Naive thymus-derived CD4-positive, alpha-beta T cell (primary cell): ENCODE measurements at regions not wholly inside any gene's neighbourhood (a gene's known extent, or its start where the extent isn't known, plus 50 kb on each side); places are given as distances from the start of the nearest gene placed in this dataset.

ENCODE experiments used
- ATAC-seq: fragments of 150-1000 bp; cut with Tn5 transposase; 2 replicates; pipeline ENCODE4 v1.10.0; 2021; ENCODE audit warnings: mild to moderate bottlenecking, moderate library complexity
- CTCF ChIA-PET: fragments of 350-600 bp; sonication (Branson Sonifier 250); formaldehyde crosslinking; loops from one replicate; lab custom pipeline; 2021; ENCODE audit warnings: antibody characterized with exemption; lab: Charles Lee
- POLR2A ChIA-PET: fragments of 350-600 bp; sonication (Branson Sonifier 250); formaldehyde crosslinking; loops from one replicate; lab custom pipeline; 2021; ENCODE audit warnings: antibody characterized with exemption, inconsistent platforms; lab: Charles Lee
- DNase-seq, 9 donors: peaks; one replicate each; pipeline versions ENCODE4 v3.0.0 to v3.0.0-alpha.2; 2020 to 2022; ENCODE audit warnings: mixed read lengths in 1 of 9
- H3K27ac ChIP-seq: one replicate; pipeline ENCODE4 v1.7.0; 2013; ENCODE audit warnings: mild to moderate bottlenecking, low read depth, low read length, moderate library complexity
- H3K27me3 ChIP-seq, 2 donors: one replicate each; pipeline ENCODE4 v1.7.0; 2013; ENCODE audit warnings: low read length in 2 of 2, mild to moderate bottlenecking in 2 of 2, moderate library complexity in 2 of 2; ENCODE audit not compliant: control insufficient read depth in 2 of 2, insufficient read depth in 2 of 2
- H3K36me3 ChIP-seq, 3 experiments: 1 replicate in 2 of 3; 2 replicates in 1 of 3; pipeline ENCODE4 v1.7.0; 2013; ENCODE audit warnings: low read length in 3 of 3, mild to moderate bottlenecking in 3 of 3, moderate library complexity in 1 of 3; ENCODE audit not compliant: insufficient read depth in 3 of 3, control insufficient read depth in 2 of 3
- H3K4me1 ChIP-seq, 2 donors: one replicate each; pipeline ENCODE4 v1.7.0; 2013; ENCODE audit warnings: low read length in 2 of 2, mild to moderate bottlenecking in 2 of 2, moderate library complexity in 1 of 2; ENCODE audit not compliant: control insufficient read depth in 2 of 2, insufficient read depth in 2 of 2
- H3K4me3 ChIP-seq: 2 replicates; pipeline ENCODE4 v1.7.0; 2013; ENCODE audit warnings: mild to moderate bottlenecking, low read length
- H3K9me3 ChIP-seq, 3 experiments: 1 replicate in 2 of 3; 2 replicates in 1 of 3; pipeline ENCODE4 v1.7.0; 2013; ENCODE audit warnings: low read length in 3 of 3; ENCODE audit not compliant: control insufficient read depth in 2 of 3
- H3K27ac Mint-ChIP-seq, 9 donors: one replicate each; pipeline ENCODE4 v1.8.0; 2020 to 2022; ENCODE audit warnings: mixed read lengths in 9 of 9, mild to moderate bottlenecking in 8 of 9, moderate library complexity in 5 of 9, inconsistent platforms in 2 of 9
- H3K27me3 Mint-ChIP-seq, 5 donors: one replicate each; pipeline ENCODE4 v1.8.0; 2021 to 2022; ENCODE audit warnings: mixed read lengths in 5 of 5, mild to moderate bottlenecking in 1 of 5
- H3K36me3 Mint-ChIP-seq, 5 donors: one replicate each; pipeline ENCODE4 v1.8.0; 2020 to 2022; ENCODE audit warnings: mixed read lengths in 5 of 5, mild to moderate bottlenecking in 3 of 5, inconsistent platforms in 1 of 5
- H3K4me1 Mint-ChIP-seq, 7 donors: one replicate each; pipeline ENCODE4 v1.8.0; 2020 to 2022; ENCODE audit warnings: mixed read lengths in 7 of 7, mild to moderate bottlenecking in 3 of 7, inconsistent platforms in 1 of 7
- H3K4me3 Mint-ChIP-seq, 10 donors: one replicate each; pipeline ENCODE4 v1.8.0; 2020 to 2022; ENCODE audit warnings: mild to moderate bottlenecking in 10 of 10, mixed read lengths in 10 of 10, moderate library complexity in 6 of 10, inconsistent platforms in 2 of 10
- H3K9me3 Mint-ChIP-seq, 11 donors: one replicate each; pipeline ENCODE4 v1.8.0; 2020 to 2022; ENCODE audit warnings: mixed read lengths in 11 of 11, mild to moderate bottlenecking in 4 of 11, inconsistent platforms in 1 of 11, moderate library complexity in 1 of 11
- intact Hi-C, 2 donors: fragments of 100-400 bp; cut with micrococcal nuclease; formaldehyde crosslinking; loops; one replicate each; pipeline ENCODE4 v1.15.1; 2023

- Mint-ChIP-seq H3K36me3 (peaks cover 0 to 3% (median 0%) of the 10 kb centered on the region in 5 donors), H3K27ac (peak overlapping the region; percentile 80 to 96 (median 92)), H3K9me3 (peaks cover 0 to 8% (median 0%) of the 10 kb centered on the region in 11 donors), H3K27me3 (peaks cover 0 to 6% (median 0%) of the 10 kb centered on the region in 5 donors), H3K4me3 (peak overlapping the region; percentile 82 to 94 (median 87)), H3K4me1 (peaks cover 29 to 47% (median 43%) of the 10 kb centered on the region in 7 donors)
- Histone ChIP-seq H3K4me3 (peak overlapping the region; percentile 76), H3K36me3 (no peaks in the 10 kb centered on the region), H3K27me3 (no peaks in the 10 kb centered on the region), H3K4me1 (peaks cover 12% of the 10 kb centered on the region in 2 donors), H3K9me3 (no peaks in the 10 kb centered on the region), H3K27ac (peak overlapping the region; percentile 54)
- peak; percentile 86 for ATAC-seq
- intact Hi-C loops: loop anchor here (1.0 to 5.0 kb wide), 12 partner anchors 10 to 736 kb away; a partner anchor contains a TSS
- ChIA-PET CTCF (interaction anchor here (0.5 to 4.3 kb wide), 8 partner anchors 10 to 1708 kb away, joined by 3 to 19 read pairs (median 4); a partner anchor contains a TSS), POLR2A (interaction anchor here (0.8 to 23.3 kb wide), 11 partner anchors 12 to 1114 kb away, joined by 3 to 795 read pairs (median 8); a partner anchor contains a TSS)
- peak in 8 of 9 donors; percentile 77 to 92 (median 87) for DNase-seq
Observed at GRCh38 chr6:27157459-27158315, 89.8 kb upstream of the PRSS16 start.

GRCh38 chr6:27158316-27158643 lies 89.2 kb upstream of the PRSS16 start:
- peak overlapping the region; percentile 76 for H3K4me3 ChIP-seq

GRCh38 chr6:27159725-27160124 lies 87.8 kb upstream of the PRSS16 start:
- Histone ChIP-seq H3K27me3 (no peaks in the 10 kb centered on the region), H3K9me3 (no peaks in the 10 kb centered on the region), H3K4me1 (peaks cover 8 to 12% of the 10 kb centered on the region in 2 donors), H3K36me3 (no peaks in the 10 kb centered on the region), H3K27ac (no peak overlapping the region), H3K4me3 (no peak overlapping the region)
- H3K27me3 Mint-ChIP-seq: peaks cover 0 to 14% (median 0%) of the 10 kb centered on the region in 5 donors
- H3K4me3 Mint-ChIP-seq: no peak overlapping the region
- H3K4me1 Mint-ChIP-seq: peaks cover 24 to 39% (median 34%) of the 10 kb centered on the region in 7 donors
- CTCF ChIA-PET: interaction anchor here (0.7 to 4.1 kb wide), 11 partner anchors 10 to 733 kb away, joined by 3 to 26 read pairs (median 3); a partner anchor contains a TSS
- peak overlapping the region in 2 of 9 donors; percentile 23 to 26 for H3K27ac Mint-ChIP-seq
- ATAC-seq (no peak), DNase-seq (no peak)
- intact Hi-C loops: loop anchor here in 1 of 2 donors (5.0 to 10.0 kb wide), 3 partner anchors 343 to 552 kb away; no protein-coding TSS in a partner anchor
- H3K9me3 Mint-ChIP-seq: peaks cover 0 to 8% (median 0%) of the 10 kb centered on the region in 11 donors
- POLR2A ChIA-PET: interaction anchor here (0.6 to 23.3 kb wide), 16 partner anchors 9 to 1779 kb away, joined by 3 to 795 read pairs (median 4); a partner anchor contains a TSS
- H3K36me3 Mint-ChIP-seq: peaks cover 0 to 3% (median 0%) of the 10 kb centered on the region in 5 donors

More at GRCh38 chr6:27158316-27158643, 89.2 kb upstream of the PRSS16 start:
- H3K9me3 Mint-ChIP-seq: peaks cover 0 to 8% (median 0%) of the 10 kb centered on the region in 11 donors
- H3K4me1 ChIP-seq: peaks cover 12% of the 10 kb centered on the region in 2 donors
- ChIA-PET CTCF (interaction anchor here (0.5 to 4.1 kb wide), 6 partner anchors 11 to 672 kb away, joined by 3 to 26 read pairs (median 4); a partner anchor contains a TSS), POLR2A (interaction anchor here (4.2 to 23.3 kb wide), 2 partner anchors 28 to 736 kb away, joined by 23 to 795 read pairs; a partner anchor contains a TSS)
- peak overlapping the region; percentile 82 to 94 (median 87) for H3K4me3 Mint-ChIP-seq
- no peaks in the 10 kb centered on the region for H3K27me3 ChIP-seq
- H3K27me3 Mint-ChIP-seq: peaks cover 0 to 6% (median 0%) of the 10 kb centered on the region in 5 donors
- no peak overlapping the region for H3K27ac ChIP-seq
- H3K36me3 ChIP-seq: no peaks in the 10 kb centered on the region
- peaks cover 29 to 47% (median 43%) of the 10 kb centered on the region in 7 donors for H3K4me1 Mint-ChIP-seq
- H3K27ac Mint-ChIP-seq: peak overlapping the region; percentile 80 to 96 (median 92)
- H3K9me3 ChIP-seq: no peaks in the 10 kb centered on the region
- peaks cover 0 to 3% (median 0%) of the 10 kb centered on the region in 5 donors for H3K36me3 Mint-ChIP-seq
- intact Hi-C loops: loop anchor here (1.0 to 5.0 kb wide), 11 partner anchors 11 to 735 kb away; a partner anchor contains a TSS
- no peak for DNase-seq
- ATAC-seq: no peak

GRCh38 chr6:27161115-27161514 lies 86.4 kb upstream of the PRSS16 start:
- peaks cover 0 to 8% (median 0%) of the 10 kb centered on the region in 11 donors for H3K9me3 Mint-ChIP-seq
- peaks cover 0 to 6% of the 10 kb centered on the region in 2 donors for H3K4me1 ChIP-seq
- POLR2A ChIA-PET: interaction anchor here (0.8 to 23.3 kb wide), 8 partner anchors 14 to 733 kb away, joined by 3 to 795 read pairs (median 5); a partner anchor contains a TSS
- ATAC-seq (no peak), DNase-seq (no peak)
- H3K4me3 ChIP-seq: no peak overlapping the region
- CTCF ChIA-PET: interaction anchor here (1.0 to 4.1 kb wide), 6 partner anchors 14 to 736 kb away, joined by 3 to 26 read pairs (median 5); a partner anchor contains a TSS
- peak overlapping the region in 1 of 9 donors; percentile 69 for H3K27ac Mint-ChIP-seq
- intact Hi-C loops: loop anchor here in 1 of 2 donors (5.0 to 10.0 kb wide), 2 partner anchors 341 to 444 kb away; no protein-coding TSS in a partner anchor
- peaks cover 0 to 3% (median 0%) of the 10 kb centered on the region in 5 donors for H3K36me3 Mint-ChIP-seq
- no peaks in the 10 kb centered on the region for H3K9me3 ChIP-seq
- H3K27me3 Mint-ChIP-seq: peaks cover 0 to 14% (median 0%) of the 10 kb centered on the region in 5 donors
- H3K27ac ChIP-seq: no peak overlapping the region
- no peak overlapping the region for H3K4me3 Mint-ChIP-seq
- H3K36me3 ChIP-seq: no peaks in the 10 kb centered on the region
- H3K4me1 Mint-ChIP-seq: peaks cover 19 to 32% (median 27%) of the 10 kb centered on the region in 7 donors
- no peaks in the 10 kb centered on the region for H3K27me3 ChIP-seq

DNA sequence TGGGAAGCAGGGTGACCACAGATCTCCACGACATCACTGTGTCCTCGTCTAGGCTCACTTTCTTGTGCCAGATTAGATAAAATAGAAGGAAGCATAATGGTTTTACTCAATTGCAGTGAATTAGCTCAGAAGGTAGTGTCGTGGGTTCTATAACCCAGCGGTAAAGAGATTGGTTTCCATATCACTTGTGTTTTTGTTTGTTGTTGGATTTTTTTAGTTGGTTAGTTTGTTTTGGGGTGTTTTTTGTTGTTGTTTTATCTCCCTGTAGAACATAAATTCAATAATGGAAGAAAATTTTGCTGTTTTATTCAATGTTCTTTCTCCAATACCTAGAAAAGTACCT lies 85.9 kb upstream of the PRSS16 start:
- H3K9me3 Mint-ChIP-seq: peaks cover 0 to 8% (median 0%) of the 10 kb centered on the region in 11 donors
- no peak overlapping the region for H3K4me3 ChIP-seq
- H3K4me1 Mint-ChIP-seq: peaks cover 16 to 27% (median 22%) of the 10 kb centered on the region in 7 donors
- H3K36me3 ChIP-seq: no peaks in the 10 kb centered on the region
- ChIA-PET CTCF (interaction anchor here (1.0 to 4.1 kb wide), 6 partner anchors 14 to 736 kb away, joined by 3 to 26 read pairs (median 5); a partner anchor contains a TSS), POLR2A (interaction anchor here (1.1 to 23.3 kb wide), 5 partner anchors 15 to 733 kb away, joined by 4 to 795 read pairs (median 6); a partner anchor contains a TSS)
- H3K27me3 ChIP-seq: no peaks in the 10 kb centered on the region
- peaks cover 0 to 3% (median 0%) of the 10 kb centered on the region in 5 donors for H3K36me3 Mint-ChIP-seq
- H3K9me3 ChIP-seq: no peaks in the 10 kb centered on the region
- no peak for ATAC-seq
- H3K27ac Mint-ChIP-seq: peak overlapping the region in 6 of 9 donors; percentile 3 to 81 (median 41)
- no peak overlapping the region for H3K27ac ChIP-seq
- H3K4me1 ChIP-seq: peaks cover 0 to 6% of the 10 kb centered on the region in 2 donors
- no peak for DNase-seq
- intact Hi-C loops: loop anchor here in 1 of 2 donors (5.0 to 10.0 kb wide), 2 partner anchors 341 to 443 kb away; no protein-coding TSS in a partner anchor
- peaks cover 0 to 14% (median 0%) of the 10 kb centered on the region in 5 donors for H3K27me3 Mint-ChIP-seq
- peak overlapping the region in 3 of 10 donors; percentile 1 to 14 (median 4) for H3K4me3 Mint-ChIP-seq
